Activated B cell treated with CpG ODN at 0.5 μM for 24 hours (primary cell): ENCODE measurements at regions not wholly inside any gene's neighbourhood (a gene's known extent, or its start where the extent isn't known, plus 50 kb on each side); places are given as distances from the start of the nearest gene placed in this dataset.

ENCODE experiments used
- ATAC-seq: fragments of 200-7000 bp; cut with Tn5 transposase; one replicate; pipeline ENCODE4 v1.10.0; 2021; ENCODE audit warnings: low read depth, mild to moderate bottlenecking, moderate library complexity
- CTCF ChIA-PET: fragments of 350-600 bp; sonication (Branson Sonifier 250); formaldehyde crosslinking; loops from one replicate; lab custom pipeline; 2021; ENCODE audit warnings: antibody characterized with exemption; lab: Charles Lee
- POLR2A ChIA-PET: fragments of 350-600 bp; sonication (Branson Sonifier 250); formaldehyde crosslinking; loops from one replicate; lab custom pipeline; 2021; ENCODE audit warnings: antibody characterized with exemption; lab: Charles Lee
- DNase-seq: peaks from one replicate; pipeline ENCODE4 v3.0.0; 2022
- H3K27ac Mint-ChIP-seq: one replicate; pipeline ENCODE4 v1.8.0; 2020; ENCODE audit warnings: mixed read lengths
- H3K27me3 Mint-ChIP-seq: one replicate; pipeline ENCODE4 v1.8.0; 2021; ENCODE audit warnings: mixed read lengths
- H3K36me3 Mint-ChIP-seq: one replicate; pipeline ENCODE4 v1.8.0; 2021; ENCODE audit warnings: low read depth, mixed read lengths
- H3K4me1 Mint-ChIP-seq: one replicate; pipeline ENCODE4 v1.8.0; 2021; ENCODE audit warnings: mixed read lengths
- H3K4me3 Mint-ChIP-seq: one replicate; pipeline ENCODE4 v1.8.0; 2020; ENCODE audit warnings: mild to moderate bottlenecking, mixed read lengths
- H3K9me3 Mint-ChIP-seq: one replicate; pipeline ENCODE4 v1.8.0; 2020; ENCODE audit warnings: mixed read lengths
- intact Hi-C: fragments of 100-400 bp; cut with micrococcal nuclease; formaldehyde crosslinking; loops from one replicate; pipeline ENCODE4 v1.15.1; 2024
- TF ChIP-seq, protein P1 (sequence below): fragments of 200-600 bp; IDR thresholded peaks from one replicate; pipeline ENCODE4 v1.8.0; 2022; ENCODE audit warnings: antibody characterized with exemption, mild to moderate bottlenecking

GRCh38 chr16:73483076-73483791, 435.3 kb upstream of the ZFHX3 start:
- ChIA-PET POLR2A (no interaction called here), CTCF (no interaction called here)
- no peak for ATAC-seq
- Mint-ChIP-seq H3K27me3 (peaks cover 19% of the 10 kb centered on the region), H3K9me3 (peaks cover 2% of the 10 kb centered on the region), H3K27ac (no peak overlapping the region), H3K4me3 (no peak overlapping the region), H3K4me1 (no peaks in the 10 kb centered on the region), H3K36me3 (no peaks in the 10 kb centered on the region)
- intact Hi-C loops = no loop called here
- no peak for DNase-seq
- TF ChIP-seq, protein P1, sequence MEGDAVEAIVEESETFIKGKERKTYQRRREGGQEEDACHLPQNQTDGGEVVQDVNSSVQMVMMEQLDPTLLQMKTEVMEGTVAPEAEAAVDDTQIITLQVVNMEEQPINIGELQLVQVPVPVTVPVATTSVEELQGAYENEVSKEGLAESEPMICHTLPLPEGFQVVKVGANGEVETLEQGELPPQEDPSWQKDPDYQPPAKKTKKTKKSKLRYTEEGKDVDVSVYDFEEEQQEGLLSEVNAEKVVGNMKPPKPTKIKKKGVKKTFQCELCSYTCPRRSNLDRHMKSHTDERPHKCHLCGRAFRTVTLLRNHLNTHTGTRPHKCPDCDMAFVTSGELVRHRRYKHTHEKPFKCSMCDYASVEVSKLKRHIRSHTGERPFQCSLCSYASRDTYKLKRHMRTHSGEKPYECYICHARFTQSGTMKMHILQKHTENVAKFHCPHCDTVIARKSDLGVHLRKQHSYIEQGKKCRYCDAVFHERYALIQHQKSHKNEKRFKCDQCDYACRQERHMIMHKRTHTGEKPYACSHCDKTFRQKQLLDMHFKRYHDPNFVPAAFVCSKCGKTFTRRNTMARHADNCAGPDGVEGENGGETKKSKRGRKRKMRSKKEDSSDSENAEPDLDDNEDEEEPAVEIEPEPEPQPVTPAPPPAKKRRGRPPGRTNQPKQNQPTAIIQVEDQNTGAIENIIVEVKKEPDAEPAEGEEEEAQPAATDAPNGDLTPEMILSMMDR = no peak

GRCh38 chr16:73482310-73482709, 434.4 kb upstream of the ZFHX3 start:
- no peaks in the 10 kb centered on the region for H3K36me3 Mint-ChIP-seq
- intact Hi-C loops = no loop called here
- peaks cover 2% of the 10 kb centered on the region for H3K9me3 Mint-ChIP-seq
- TF ChIP-seq, protein P1 = no peak
- no peak overlapping the region for H3K27ac Mint-ChIP-seq
- DNase-seq (no peak), ATAC-seq (no peak)
- peaks cover 19% of the 10 kb centered on the region for H3K27me3 Mint-ChIP-seq
- CTCF ChIA-PET = no interaction called here
- H3K4me1 Mint-ChIP-seq = no peaks in the 10 kb centered on the region
- H3K4me3 Mint-ChIP-seq = no peak overlapping the region
- POLR2A ChIA-PET = no interaction called here

DNA sequence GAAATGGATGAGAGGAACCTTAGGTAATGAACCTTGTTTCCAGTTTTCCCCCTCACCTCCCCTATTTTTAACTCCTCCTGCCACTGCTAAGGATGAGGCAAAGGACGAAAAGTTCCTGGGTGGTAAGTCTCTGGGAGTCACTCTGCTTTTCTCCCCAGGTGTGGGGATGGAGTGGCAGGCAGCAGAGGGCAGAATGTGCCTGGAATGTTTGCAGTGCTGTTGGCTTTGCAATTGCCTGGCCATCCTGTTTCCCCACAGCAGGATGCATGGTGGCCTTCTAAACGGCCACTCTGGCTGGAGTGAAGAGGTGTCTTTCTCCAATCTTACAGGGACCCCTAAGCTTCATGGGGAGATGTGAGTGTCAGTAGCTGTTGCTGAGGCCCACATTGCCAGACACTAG, 432.5 kb upstream of the ZFHX3 start:
- intact Hi-C loops = no loop called here
- DNase-seq = no peak
- CTCF ChIA-PET = no interaction called here
- Mint-ChIP-seq H3K4me1 (no peaks in the 10 kb centered on the region), H3K27ac (no peak overlapping the region), H3K4me3 (no peak overlapping the region), H3K9me3 (peaks cover 2% of the 10 kb centered on the region), H3K36me3 (no peaks in the 10 kb centered on the region), H3K27me3 (peaks cover 19% of the 10 kb centered on the region)
- POLR2A ChIA-PET = no interaction called here
- TF ChIP-seq, protein P1 = no peak
- no peak for ATAC-seq

- Mint-ChIP-seq H3K4me3 (no peak overlapping the region), H3K27ac (no peak overlapping the region), H3K36me3 (no peaks in the 10 kb centered on the region), H3K9me3 (no peaks in the 10 kb centered on the region), H3K4me1 (no peaks in the 10 kb centered on the region), H3K27me3 (no peaks in the 10 kb centered on the region)
- TF ChIP-seq, protein P1 = no peak
- ChIA-PET CTCF (no interaction called here), POLR2A (no interaction called here)
- DNase-seq = no peak
- no peak for ATAC-seq
- intact Hi-C loops = no loop called here
Observed at GRCh38 chr16:73473713-73474112, 425.8 kb upstream of the ZFHX3 start.

DNA sequence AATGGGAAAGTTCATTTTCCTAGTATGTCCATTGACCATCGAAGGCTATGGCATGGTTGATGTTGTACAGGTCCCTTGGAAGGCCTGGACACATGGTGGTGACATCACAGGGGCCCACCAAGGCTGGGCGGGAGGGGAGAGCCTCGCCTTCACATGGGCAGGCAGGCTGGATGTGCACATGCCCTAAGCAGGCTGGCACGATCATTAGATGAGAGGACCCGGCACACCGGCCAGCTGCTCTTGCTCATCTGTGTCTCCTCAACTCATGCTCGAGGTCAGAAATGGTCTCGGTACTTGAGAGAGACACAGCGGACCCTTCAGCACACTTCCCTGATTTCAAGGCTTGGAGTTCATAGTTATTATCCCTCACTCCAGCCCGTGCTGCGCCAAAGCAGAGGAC, 416.9 kb upstream of the ZFHX3 start:
- H3K4me1 Mint-ChIP-seq = no peaks in the 10 kb centered on the region
- no peak overlapping the region for H3K27ac Mint-ChIP-seq
- peaks cover 8% of the 10 kb centered on the region for H3K9me3 Mint-ChIP-seq
- DNase-seq (no peak), ATAC-seq (no peak)
- H3K4me3 Mint-ChIP-seq = no peak overlapping the region
- CTCF ChIA-PET = no interaction called here
- peaks cover 7% of the 10 kb centered on the region for H3K27me3 Mint-ChIP-seq
- TF ChIP-seq, protein P1 = no peak
- POLR2A ChIA-PET = no interaction called here
- no peaks in the 10 kb centered on the region for H3K36me3 Mint-ChIP-seq
- intact Hi-C loops = no loop called here
